MM.1S (cell line): ENCODE measurements at regions not wholly inside any gene's neighbourhood (a gene's known extent, or its start where the extent isn't known, plus 50 kb on each side); places are given as distances from the start of the nearest gene placed in this dataset.

Experiments used
- DNase-seq: peaks from one replicate; pipeline ENCODE4 v3.0.0-alpha.2; 2015
- H2AFZ ChIP-seq: fragments of 300-600 bp; sonication (generic); 2 replicates; pipeline ENCODE4 v1.6.0; 2016; ENCODE audit warnings: antibody characterized with exemption, low read length
- H3F3A ChIP-seq: fragments of 300-600 bp; sonication (generic); 2 replicates; pipeline ENCODE4 v1.6.1; 2016; ENCODE audit warnings: mild to moderate bottlenecking, antibody characterized with exemption, low read length, moderate library complexity, mixed read lengths; ENCODE audit not compliant: insufficient read depth
- H3K27ac ChIP-seq: fragments of 300-600 bp; sonication (generic); 2 replicates; pipeline ENCODE4 v1.5.1; 2016; ENCODE audit warnings: mild to moderate bottlenecking, low read length
- H3K27me3 ChIP-seq: fragments of 300-600 bp; sonication (generic); replicated peaks from 2 replicates; pipeline ENCODE4 v1.6.0; 2016; ENCODE audit warnings: low read length; ENCODE audit not compliant: insufficient read depth
- H3K36me3 ChIP-seq: fragments of 300-600 bp; sonication (generic); replicated peaks from 2 replicates; pipeline ENCODE4 v1.6.1; 2016; ENCODE audit warnings: mild to moderate bottlenecking, low read length, mixed read lengths; ENCODE audit not compliant: insufficient read depth
- H3K4me1 ChIP-seq: fragments of 300-600 bp; sonication (generic); 2 replicates; pipeline ENCODE4 v1.6.1; 2016; ENCODE audit warnings: low read length, mixed read lengths
- H3K4me2 ChIP-seq: fragments of 300-600 bp; sonication (generic); 2 replicates; pipeline ENCODE4 v1.6.0; 2016; ENCODE audit warnings: low read depth, low read length
- H3K4me3 ChIP-seq: fragments of 300-600 bp; sonication (generic); 2 replicates; pipeline ENCODE4 v1.5.1; 2016; ENCODE audit warnings: low read length, mixed read lengths
- H3K79me2 ChIP-seq: fragments of 300-600 bp; sonication (generic); 2 replicates; pipeline ENCODE4 v1.6.1; 2016; ENCODE audit warnings: mixed run types, low read length, mixed read lengths
- H3K9ac ChIP-seq: fragments of 300-600 bp; sonication (generic); 2 replicates; pipeline ENCODE4 v1.6.1; 2016; ENCODE audit warnings: low read length, mixed read lengths
- H3K9me2 ChIP-seq: fragments of 300-600 bp; sonication (generic); replicated peaks from 2 replicates; pipeline ENCODE4 v1.6.1; 2016; ENCODE audit warnings: mild to moderate bottlenecking, low read length, mixed read lengths; ENCODE audit not compliant: insufficient read depth
- H3K9me3 ChIP-seq: fragments of 300-600 bp; sonication (generic); replicated peaks from 2 replicates; pipeline ENCODE4 v1.6.1; 2016; ENCODE audit warnings: mild to moderate bottlenecking, low read length, mixed read lengths; ENCODE audit not compliant: insufficient read depth
- H4K20me1 ChIP-seq: fragments of 300-600 bp; sonication (generic); 2 replicates; pipeline ENCODE4 v1.6.1; 2016; ENCODE audit warnings: mild to moderate bottlenecking, low read length, moderate library complexity, mixed read lengths; ENCODE audit not compliant: insufficient read depth
- EZH2 ChIP-seq: fragments of 300-600 bp; sonication (generic); optimal IDR thresholded peaks from 2 replicates; pipeline ENCODE3; 2017; ENCODE audit warnings: low read depth, mild to moderate bottlenecking, antibody characterized with exemption, low read length, mixed read lengths
- EZH2phosphoT487 ChIP-seq: fragments of 300-600 bp; sonication (generic); IDR thresholded peaks from 2 replicates; pipeline ENCODE4 v1.6.1; 2018; ENCODE audit warnings: antibody characterized with exemption, low read length
- TF ChIP-seq, protein P1 (sequence below): fragments of 300-600 bp; sonication (generic); IDR thresholded peaks from 2 replicates; pipeline ENCODE4 v1.5.1; 2016; ENCODE audit warnings: antibody characterized with exemption, low read length, mixed read lengths

- Histone ChIP-seq H3K4me2 (no peak overlapping the region), H3K36me3 (no peaks in the 10 kb centered on the region)
These were observed 456.2 kb downstream of the ADAMTS20 start for GRCh38 chr12:43095669-43096280.

DNA sequence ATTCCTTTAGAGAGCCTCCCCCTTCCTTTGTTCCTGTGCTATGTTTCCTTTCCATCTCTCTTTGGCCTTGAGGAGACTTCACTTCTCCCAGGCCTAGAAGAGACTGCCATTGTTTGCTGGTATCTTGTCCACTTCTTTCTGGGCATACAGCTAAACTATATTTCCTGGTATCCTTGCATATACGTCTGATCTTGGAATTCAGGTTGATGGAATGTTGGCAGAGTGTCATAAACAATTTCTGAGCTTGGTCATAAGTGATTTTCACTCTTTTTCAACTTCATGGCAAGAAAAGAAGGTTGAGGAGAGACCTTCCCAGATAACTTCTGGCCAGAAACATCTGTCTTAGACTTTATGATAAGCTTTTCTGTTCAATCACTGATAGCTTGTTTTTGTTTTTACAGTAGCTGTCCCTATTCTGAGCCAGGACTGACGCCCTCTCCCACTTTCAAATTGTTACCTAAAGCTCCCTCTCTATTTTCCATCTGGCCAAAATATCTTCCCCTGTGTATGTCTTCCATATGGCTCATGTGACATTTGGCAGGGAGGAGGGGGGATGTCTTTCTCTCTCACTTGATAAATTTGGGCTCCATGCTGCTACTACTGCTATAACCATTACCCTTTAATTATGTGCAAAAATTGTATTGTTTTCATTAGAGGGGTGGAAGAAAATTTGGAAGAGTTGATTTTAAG lies 457.0 kb downstream of the ADAMTS20 start:
- Histone ChIP-seq H3K27me3 (no peaks in the 10 kb centered on the region), H3K4me1 (no peaks in the 10 kb centered on the region), H3K79me2 (no peaks in the 10 kb centered on the region), H3K27ac (no peak overlapping the region), H3K36me3 (no peaks in the 10 kb centered on the region), H3K4me3 (no peak overlapping the region), H3F3A (no peaks in the 10 kb centered on the region), H2AFZ (no peak overlapping the region), H3K4me2 (no peak overlapping the region), H4K20me1 (no peaks in the 10 kb centered on the region), H3K9me2 (no peaks in the 10 kb centered on the region), H3K9ac (no peak overlapping the region), H3K9me3 (no peaks in the 10 kb centered on the region)
- DNase-seq, result no peak
- TF ChIP-seq, protein P1, sequence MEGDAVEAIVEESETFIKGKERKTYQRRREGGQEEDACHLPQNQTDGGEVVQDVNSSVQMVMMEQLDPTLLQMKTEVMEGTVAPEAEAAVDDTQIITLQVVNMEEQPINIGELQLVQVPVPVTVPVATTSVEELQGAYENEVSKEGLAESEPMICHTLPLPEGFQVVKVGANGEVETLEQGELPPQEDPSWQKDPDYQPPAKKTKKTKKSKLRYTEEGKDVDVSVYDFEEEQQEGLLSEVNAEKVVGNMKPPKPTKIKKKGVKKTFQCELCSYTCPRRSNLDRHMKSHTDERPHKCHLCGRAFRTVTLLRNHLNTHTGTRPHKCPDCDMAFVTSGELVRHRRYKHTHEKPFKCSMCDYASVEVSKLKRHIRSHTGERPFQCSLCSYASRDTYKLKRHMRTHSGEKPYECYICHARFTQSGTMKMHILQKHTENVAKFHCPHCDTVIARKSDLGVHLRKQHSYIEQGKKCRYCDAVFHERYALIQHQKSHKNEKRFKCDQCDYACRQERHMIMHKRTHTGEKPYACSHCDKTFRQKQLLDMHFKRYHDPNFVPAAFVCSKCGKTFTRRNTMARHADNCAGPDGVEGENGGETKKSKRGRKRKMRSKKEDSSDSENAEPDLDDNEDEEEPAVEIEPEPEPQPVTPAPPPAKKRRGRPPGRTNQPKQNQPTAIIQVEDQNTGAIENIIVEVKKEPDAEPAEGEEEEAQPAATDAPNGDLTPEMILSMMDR, result no peak
- TF ChIP-seq EZH2phosphoT487 (no peak), EZH2 (no peak)

More at GRCh38 chr12:43095669-43096280, 456.2 kb downstream of the ADAMTS20 start:
- Histone ChIP-seq H3K27ac (no peak overlapping the region), H3K4me3 (no peak overlapping the region), H3K9ac (no peak overlapping the region), H3K4me1 (no peaks in the 10 kb centered on the region), H3K9me2 (no peaks in the 10 kb centered on the region), H3K9me3 (no peaks in the 10 kb centered on the region), H3F3A (no peaks in the 10 kb centered on the region), H3K27me3 (no peaks in the 10 kb centered on the region), H2AFZ (no peak overlapping the region), H3K79me2 (no peaks in the 10 kb centered on the region), H4K20me1 (no peaks in the 10 kb centered on the region)
- TF ChIP-seq EZH2 (no peak), EZH2phosphoT487 (no peak)
- TF ChIP-seq, protein P1, result no peak
- DNase-seq, result no peak

DNA sequence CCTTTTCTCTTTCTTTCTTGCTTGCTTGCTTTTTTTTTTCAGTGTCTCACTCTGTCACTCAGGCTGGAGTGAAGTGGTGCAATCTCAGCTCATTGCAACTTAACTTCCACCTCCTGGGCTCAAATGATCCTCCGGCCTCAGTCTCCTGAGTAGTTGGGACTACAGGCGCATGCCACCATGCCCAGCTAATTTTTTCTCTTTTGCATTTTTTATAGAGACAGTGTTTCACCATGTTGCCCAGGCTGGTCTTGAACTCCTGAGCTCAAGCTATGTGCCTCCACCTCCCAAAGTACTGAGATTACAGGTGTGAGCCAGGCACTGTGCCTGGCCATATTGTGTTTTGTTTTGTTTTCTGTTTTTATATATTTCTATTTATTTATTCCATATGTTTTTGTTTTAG lies 461.0 kb downstream of the ADAMTS20 start:
- no peak overlapping the region for H3K4me2 ChIP-seq
- no peaks in the 10 kb centered on the region for H3K27me3 ChIP-seq
- H3K79me2 ChIP-seq, result no peaks in the 10 kb centered on the region
- no peak overlapping the region for H3K27ac ChIP-seq
- H3K9me2 ChIP-seq, result no peaks in the 10 kb centered on the region
- H3K36me3 ChIP-seq, result no peaks in the 10 kb centered on the region
- DNase-seq, result no peak
- no peaks in the 10 kb centered on the region for H4K20me1 ChIP-seq
- no peak overlapping the region for H3K9ac ChIP-seq
- H3K4me3 ChIP-seq, result no peak overlapping the region
- H3K4me1 ChIP-seq, result no peaks in the 10 kb centered on the region
- H2AFZ ChIP-seq, result no peak overlapping the region
- H3F3A ChIP-seq, result no peaks in the 10 kb centered on the region
- no peak for TF ChIP-seq EZH2
- TF ChIP-seq, protein P1, result no peak
- no peak for TF ChIP-seq EZH2phosphoT487
- H3K9me3 ChIP-seq, result no peaks in the 10 kb centered on the region
